CD4-positive, alpha-beta T cell treated with Interleukin-12 subunit alpha and Interleukin-12 subunit beta, for 1 hour (primary cell): ENCODE measurements at regions not wholly inside any gene's neighbourhood (a gene's known extent, or its start where the extent isn't known, plus 50 kb on each side); places are given as distances from the start of the nearest gene placed in this dataset.

ENCODE experiments used
- DNase-seq: peaks from one replicate; pipeline ENCODE4 v3.0.0-alpha.2; 2020

DNA sequence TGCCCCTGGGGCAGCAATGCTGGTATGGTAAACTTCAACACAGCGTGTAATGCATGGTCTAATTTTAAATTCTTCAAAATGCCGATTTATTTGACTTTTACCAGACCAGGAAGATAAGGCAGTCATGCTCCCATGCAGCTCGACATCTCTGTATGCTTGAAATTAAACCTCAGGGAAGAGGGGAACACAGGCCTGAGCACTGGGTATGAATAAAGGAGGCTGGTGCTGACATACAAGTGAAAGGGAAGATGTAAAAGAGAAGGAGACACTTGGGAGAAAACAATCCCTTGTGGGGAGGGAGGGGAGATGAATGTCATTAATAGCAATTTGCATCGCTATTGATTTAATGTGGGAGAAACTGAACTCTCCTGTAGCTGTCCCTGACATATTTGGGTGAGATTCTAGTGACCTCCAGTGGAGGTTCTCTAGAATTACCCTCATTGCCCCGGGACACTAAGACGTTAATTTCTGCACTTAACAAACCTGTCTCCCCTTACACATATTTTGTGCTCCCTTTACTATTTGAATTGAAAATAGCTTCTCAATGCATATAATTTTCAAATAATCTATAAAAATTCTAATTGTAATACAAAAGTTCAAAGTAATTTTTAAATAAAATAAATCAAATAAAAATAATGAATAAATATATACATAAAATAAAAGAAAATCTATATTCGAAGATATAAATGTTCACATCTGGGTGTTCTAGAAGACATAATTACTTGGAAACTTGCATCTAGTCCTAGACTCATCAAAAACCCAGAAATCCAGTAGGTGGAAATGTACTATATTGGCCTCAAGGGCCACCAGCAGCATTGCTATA lies 283.1 kb downstream of the LMX1A start:
- peak; percentile 9 for DNase-seq

DNA sequence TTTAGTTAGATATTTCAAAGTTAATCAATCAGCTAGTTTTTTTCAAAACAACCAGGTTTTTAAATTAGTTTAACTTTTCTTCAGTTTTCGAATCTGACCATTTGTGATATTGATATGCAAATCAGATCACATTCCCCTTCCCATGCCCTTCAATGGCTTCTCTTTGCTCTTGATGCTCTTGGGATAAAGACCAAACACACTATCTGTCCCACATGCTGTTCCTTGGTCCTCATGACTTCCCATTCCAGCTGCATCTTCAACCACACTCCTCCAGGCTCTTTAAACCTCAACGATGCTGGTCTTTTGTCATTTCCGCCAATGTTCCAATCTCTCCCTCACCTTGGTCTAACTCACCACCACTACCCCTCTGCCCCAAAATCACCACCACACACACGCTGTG lies 285.8 kb downstream of the LMX1A start:
- no peak for DNase-seq

DNA sequence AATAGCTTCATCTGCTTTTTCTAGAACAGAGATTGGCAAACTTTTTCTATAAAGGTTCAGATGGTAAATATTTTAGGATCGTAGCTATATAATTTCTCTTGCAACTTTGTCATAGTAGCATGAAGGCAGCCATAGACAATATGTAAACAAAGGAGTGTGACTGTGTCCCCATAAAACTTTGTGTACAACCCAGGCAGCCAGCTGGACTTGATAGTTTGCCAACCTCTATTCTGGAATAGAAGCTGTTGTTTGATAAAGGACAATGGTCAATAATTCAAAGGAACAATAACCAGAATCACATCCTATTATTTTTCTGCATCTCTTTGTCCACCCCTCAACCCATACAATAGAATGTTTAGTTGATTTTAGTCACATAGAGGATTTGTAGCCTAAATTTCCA lies 286.7 kb downstream of the LMX1A start:
- no peak for DNase-seq

- DNase-seq = no peak
Observed at GRCh38 chr1:165068741-165069140, 287.8 kb downstream of the LMX1A start.

DNA sequence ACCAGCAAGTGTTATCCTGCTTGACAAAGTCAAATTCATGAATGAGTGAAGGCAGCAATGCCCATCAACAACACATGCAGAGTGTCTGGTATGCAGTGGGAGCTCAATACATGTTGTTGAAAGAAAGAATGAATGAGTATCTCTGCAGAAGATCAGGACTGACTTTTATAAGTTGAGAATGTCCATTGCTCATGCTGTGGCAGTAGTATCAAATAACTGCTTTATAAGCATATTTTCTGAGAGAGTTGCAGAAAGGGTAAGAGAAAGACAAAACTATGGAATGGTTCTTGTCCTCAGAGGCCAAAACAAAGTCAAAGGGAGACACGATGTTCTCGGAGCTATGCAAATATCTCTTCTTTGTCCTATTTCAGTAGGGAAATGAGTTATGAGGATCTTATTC lies 288.7 kb downstream of the LMX1A start:
- DNase-seq = no peak

DNA sequence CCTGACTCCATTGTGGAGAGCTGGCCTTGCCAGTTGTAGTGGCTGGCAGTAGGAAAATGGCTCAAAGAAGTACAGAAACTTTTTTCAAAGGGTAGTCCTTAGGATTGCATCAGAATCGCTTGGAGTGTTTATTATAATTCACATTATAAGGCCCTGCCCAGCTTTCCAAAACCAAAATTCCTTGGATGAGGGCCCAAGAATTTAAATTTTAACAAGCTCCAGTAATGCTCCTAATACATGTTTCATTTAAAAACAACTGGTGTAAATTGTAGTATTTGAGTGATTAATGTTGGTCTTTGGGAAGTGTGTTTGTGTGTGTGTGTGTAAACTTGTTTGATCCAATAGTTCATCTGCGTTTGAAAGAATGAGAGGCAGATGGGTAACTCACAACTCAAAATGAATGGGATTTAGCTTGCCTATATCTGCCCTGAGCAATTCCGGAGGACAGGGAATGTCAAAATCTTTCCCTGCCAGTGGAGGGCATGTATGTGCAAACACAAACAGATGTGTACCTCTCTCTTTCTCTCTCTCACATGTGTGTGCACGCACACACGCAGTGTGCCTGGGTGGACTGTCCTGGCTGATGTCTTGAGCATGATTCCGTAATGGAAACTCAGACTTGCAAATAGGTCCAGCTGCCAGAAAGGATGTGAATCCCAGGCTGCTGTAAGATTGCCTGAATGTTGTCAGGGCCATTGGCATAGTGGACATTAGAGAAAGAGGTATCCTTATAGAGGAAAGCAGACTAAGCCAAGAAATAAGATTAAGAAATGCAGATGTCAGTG lies 293.1 kb downstream of the LMX1A start:
- DNase-seq = no peak

DNA sequence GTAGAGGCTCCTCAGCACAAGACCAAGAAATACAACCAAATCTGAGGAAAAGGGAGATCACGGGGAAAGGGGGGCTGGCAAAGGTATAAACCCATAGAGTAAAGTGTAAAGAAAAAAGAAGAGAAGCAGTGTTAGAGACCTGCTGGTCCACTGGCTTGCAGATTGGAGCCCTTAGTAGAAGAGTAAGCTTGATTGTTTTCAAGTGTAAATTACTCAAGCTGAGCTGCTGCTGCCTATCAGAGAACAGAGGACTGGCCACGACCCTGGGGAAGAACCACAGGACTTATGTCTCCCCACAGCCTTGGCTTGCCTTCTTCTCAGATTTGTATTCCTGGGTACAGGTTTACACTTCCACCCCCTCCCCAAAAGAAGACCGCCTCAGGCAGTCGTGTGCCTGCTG lies 294.2 kb downstream of the LMX1A start:
- no peak for DNase-seq

- DNase-seq = no peak
Observed at GRCh38 chr1:165060285-165060793, 296.2 kb downstream of the LMX1A start.

DNA sequence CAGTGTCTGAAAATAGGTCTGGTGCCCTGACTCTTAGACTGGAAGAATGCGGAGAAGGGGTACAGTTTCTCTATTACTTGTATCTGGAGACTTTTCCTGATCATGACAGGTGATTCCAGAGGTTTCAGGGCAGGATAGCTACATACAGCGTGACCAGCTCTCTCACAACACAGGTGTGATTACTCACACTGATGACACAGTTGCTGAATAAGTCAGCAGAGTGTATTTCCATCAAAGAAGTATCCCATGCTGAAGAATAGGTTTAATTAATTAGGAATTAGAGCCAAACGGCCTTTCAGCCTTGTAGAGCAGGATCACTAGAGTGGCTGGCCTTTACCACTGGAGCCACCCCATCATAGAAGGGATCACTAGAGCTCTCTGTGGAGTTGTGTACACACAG lies 298.6 kb downstream of the LMX1A start:
- no peak for DNase-seq

DNA sequence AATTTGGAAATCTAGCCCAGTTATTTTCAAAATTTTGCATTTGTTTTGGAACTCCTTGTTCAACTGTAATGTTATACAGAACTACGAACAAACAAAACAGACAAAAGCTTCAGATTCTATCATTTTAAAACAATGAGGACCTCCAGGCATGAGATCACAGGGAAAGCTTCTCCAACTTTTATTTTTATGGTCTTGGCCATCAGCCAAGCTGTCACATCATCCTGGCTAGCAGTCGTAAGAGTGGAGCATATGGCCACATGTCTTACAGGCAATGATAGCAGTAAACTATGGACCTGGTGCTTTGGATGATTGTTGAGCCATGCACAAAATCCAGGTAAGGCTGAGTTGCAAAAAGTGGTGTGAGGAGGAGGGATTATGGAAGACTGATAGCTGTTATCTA lies 299.6 kb downstream of the LMX1A start:
- DNase-seq = no peak

DNA sequence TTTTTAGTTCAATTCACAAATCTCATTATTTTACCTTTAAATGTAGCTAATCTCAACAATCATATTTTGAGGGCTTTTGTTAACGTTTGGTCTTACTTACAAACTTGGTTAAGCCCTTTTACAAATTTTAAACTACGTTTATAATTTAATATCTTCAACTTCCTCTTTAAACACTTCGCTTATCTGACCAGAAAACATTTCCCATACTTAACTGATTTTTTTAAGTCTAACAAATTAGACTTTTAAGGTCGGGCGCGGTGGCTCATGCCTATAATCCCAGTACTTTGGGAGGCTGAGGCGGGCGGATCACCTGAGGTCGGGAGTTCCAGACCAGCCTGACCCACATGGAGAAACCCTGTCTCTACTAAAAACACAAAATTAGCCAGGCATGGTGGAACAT lies 300.9 kb downstream of the LMX1A start:
- DNase-seq = no peak

DNA sequence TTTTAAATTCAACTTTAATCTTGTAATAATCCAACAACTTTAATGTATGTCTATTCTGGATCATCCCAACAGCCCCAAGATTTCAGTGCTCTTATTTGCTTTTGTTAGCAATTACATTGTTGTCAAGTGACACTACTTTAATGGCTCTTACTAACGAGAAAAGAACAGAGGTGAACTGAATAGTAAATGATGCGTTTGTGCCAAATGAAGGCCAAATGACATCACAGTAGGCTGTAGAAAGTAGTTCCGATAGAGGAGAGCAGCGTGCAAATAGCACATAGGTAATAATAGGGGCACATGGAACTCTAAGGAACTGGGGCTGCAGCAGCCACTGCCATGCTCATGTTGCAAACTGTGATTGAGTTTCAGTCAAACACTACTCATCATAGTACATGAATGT lies 301.9 kb downstream of the LMX1A start:
- no peak for DNase-seq

DNA sequence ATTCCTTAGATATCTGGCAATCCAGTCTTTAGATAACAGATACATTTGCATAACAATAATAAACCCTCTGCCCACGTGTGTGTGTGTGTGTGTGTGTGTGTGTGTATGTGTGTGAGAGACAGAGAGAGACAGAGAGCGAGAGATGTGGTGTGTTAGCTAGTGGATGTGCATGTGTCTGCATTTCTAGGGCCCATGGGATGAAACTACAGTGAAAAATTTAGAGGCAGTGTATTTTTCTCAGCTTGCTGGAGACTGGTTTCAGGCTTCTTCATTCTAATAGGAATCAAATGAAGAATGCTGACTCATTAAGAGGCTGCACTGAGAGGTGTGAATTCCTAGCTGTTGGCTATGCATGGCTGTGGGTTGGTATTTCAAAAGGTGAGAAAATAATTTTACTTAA lies 303.2 kb downstream of the LMX1A start:
- DNase-seq = no peak

GRCh38 chr1:165052936-165053335 lies 303.6 kb downstream of the LMX1A start:
- DNase-seq = no peak

DNA sequence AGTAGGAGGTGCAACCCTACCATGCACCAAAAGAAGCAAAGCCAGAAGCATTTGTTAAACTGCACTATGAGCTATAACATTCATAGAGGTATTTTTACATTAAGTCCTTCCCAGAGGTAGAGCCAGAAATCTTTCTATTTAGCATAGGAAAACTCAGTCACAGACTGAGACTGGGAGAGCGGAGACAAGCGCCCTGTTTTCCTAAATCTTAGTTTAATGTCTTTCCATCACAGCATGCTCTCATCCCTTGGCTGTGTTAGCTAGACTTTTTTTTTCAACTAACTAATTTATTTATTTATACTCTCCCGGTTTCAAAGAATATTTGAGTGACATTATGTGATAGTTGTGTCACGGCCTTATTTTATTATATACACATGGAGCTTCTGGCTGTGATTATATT lies 304.1 kb downstream of the LMX1A start:
- DNase-seq = no peak

DNA sequence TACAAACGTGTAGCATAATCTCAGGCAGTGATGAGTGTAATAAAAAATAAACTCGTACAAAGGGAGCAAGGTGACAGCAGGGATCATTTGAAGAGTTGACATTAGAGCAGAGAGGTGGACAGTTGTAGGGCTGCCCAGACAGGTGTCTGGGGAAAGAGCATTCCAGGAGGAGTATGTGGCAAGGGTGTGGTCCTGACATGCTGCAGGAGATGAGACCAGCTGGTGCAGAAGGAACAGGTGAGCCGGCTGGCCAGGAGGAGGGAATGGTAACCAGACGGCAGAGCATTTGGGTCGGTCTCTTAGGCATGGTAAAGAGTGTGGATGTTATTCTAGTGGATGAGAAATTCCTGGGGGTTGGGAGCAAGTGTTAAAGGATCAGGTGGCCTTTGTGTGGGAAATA lies 306.3 kb downstream of the LMX1A start:
- DNase-seq = no peak

GRCh38 chr1:165047994-165048393 lies 308.5 kb downstream of the LMX1A start:
- DNase-seq = no peak

DNA sequence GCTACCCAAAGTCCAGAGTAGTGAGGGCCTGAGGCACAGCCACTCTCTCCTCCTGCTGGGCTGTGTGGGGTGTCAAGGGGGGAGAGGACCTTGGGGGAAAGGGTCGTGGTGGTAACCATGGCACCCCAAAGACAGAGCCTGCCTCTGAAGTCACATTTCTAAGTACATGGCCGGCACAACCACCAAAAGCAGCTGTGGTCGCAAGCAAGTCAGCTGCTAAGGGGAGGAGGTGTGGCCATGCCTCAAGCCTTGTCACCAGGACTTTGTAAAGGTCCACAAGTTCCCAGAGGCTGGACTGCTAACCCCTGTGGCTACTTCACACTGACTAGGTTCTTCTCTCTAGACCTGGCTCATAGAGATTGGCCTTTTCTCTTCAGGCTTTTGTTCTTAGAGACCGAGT lies 310.6 kb downstream of the LMX1A start:
- DNase-seq = no peak

GRCh38 chr1:165040641-165041040 lies 315.9 kb downstream of the LMX1A start:
- DNase-seq = no peak

- no peak for DNase-seq
Observed at GRCh38 chr1:165039996-165040395, 316.5 kb downstream of the LMX1A start.

- DNase-seq = no peak
Observed at GRCh38 chr1:165036403-165036802, 320.1 kb downstream of the LMX1A start.

DNA sequence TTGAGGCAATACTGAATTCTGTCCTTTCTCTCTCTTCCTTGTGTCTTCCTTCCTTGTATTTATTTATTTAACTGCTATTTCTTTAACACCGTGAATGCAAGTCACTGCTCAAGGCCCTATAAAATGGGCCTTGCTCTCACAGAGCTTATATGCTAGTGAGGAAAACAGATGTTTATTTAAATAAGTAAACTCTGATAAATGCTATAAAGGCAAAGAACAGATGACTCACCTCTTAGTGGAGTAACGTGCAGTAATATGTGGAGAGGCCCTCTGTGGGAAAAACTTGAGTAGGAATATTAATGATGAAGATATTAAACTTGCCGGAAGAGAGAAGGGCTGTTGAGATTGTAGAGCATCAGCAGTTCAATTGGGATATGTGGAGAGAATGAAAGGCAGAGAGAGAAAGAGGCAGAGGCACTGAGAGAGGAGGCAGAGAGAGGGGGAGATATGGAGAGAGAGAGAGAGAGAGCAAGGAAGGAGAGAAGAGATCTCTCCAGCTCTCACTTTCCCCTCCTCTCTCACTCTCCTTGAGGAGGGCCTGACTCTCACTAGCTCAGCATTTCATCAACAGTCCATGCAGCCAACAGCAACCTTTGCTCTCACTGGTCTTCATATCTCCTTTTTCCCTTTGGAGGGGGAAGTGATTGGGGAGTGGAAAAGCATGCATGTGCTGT lies 322.2 kb downstream of the LMX1A start:
- DNase-seq = no peak

- no peak for DNase-seq
Observed at GRCh38 chr1:165031001-165031400, 325.5 kb downstream of the LMX1A start.

DNA sequence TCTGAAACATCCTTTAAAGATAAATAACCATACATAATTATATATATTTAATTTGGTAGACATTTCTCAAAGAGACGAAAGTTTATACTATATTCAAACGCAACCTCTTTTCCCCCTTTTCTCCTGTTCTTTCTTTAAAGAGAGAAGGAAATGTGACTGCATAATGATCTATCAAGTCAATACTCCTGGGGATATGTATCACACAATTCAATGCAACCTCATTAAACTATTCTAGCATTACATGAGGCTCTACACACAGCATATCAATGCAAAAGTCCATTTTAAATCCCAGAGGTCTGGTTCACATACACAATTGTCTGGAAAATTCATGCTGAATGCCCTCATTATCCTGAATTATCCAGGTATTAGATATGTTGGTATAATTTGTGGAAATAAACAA lies 330.7 kb downstream of the LMX1A start:
- no peak for DNase-seq
